SK-N-SH (cell line): ENCODE measurements at regions not wholly inside any gene's neighbourhood (a gene's known extent, or its start where the extent isn't known, plus 50 kb on each side); places are given as distances from the start of the nearest gene placed in this dataset.

Experiments used
- CTCF ChIA-PET: fragments of 300-600, 350-600 bp; formaldehyde crosslinking; extraction: SDS; loops from one replicate; lab custom pipeline; 2021; lab: Yijun Ruan, JAX
- POLR2A ChIA-PET: fragments of 350-600 bp; sonication (Branson Sonifier 250); formaldehyde crosslinking; extraction: SDS; loops from one replicate; lab custom pipeline; 2020; ENCODE audit warnings: antibody characterized with exemption, inconsistent platforms; lab: Yijun Ruan, JAX
- DNase-seq: peaks from one replicate; pipeline ENCODE4 v3.0.0; 2012
- H2AFZ ChIP-seq: fragments of 200-600 bp; sonication (generic); 2 replicates; pipeline ENCODE4 v1.8.1; 2016; ENCODE audit warnings: antibody characterized with exemption, mild to moderate bottlenecking, low read depth
- H3F3A ChIP-seq: fragments of 200-600 bp; sonication (generic); replicated peaks from 2 replicates; pipeline ENCODE3; 2016; ENCODE audit warnings: antibody characterized with exemption, mild to moderate bottlenecking; ENCODE audit not compliant: insufficient read depth
- H3K27ac ChIP-seq, 2 experiments: fragments of 200-500 bp in 1 of 2; fragments of 200-600 bp in 1 of 2; sonication (Bioruptor generic) in 1 of 2; sonication (generic), shearing (Covaris generic) in 1 of 2; 2 replicates each; pipeline versions ENCODE4 v1.5.1 to v1.6.1; 2014 to 2016; ENCODE audit warnings: low read depth in 2 of 2, inconsistent platforms in 1 of 2, low read length in 1 of 2, mild to moderate bottlenecking in 1 of 2, mixed read lengths in 1 of 2
- H3K27me3 ChIP-seq: fragments of 200-600 bp; sonication (generic), shearing (Covaris generic); 2 replicates; pipeline ENCODE4 v1.6.1; 2016; ENCODE audit warnings: mixed run types; ENCODE audit not compliant: insufficient read depth
- H3K36me3 ChIP-seq, 2 experiments: fragments of 200-500 bp in 1 of 2; fragments of 200-600 bp in 1 of 2; sonication (Bioruptor generic) in 1 of 2; sonication (generic) in 1 of 2; replicated peaks in 1 of 2; 2 replicates each; pipeline versions ENCODE3 to v1.5.1; 2014 to 2016; ENCODE audit warnings: low read length in 1 of 2, mild to moderate bottlenecking in 1 of 2; ENCODE audit not compliant: insufficient read depth in 2 of 2, control insufficient read depth in 1 of 2
- H3K4me1 ChIP-seq, 2 experiments: fragments of 200-500 bp in 1 of 2; fragments of 200-600 bp in 1 of 2; sonication (Bioruptor generic) in 1 of 2; sonication (generic), shearing (Covaris generic) in 1 of 2; 2 replicates each; pipeline versions ENCODE4 v1.5.1 to v1.6.1; 2014 to 2016; ENCODE audit warnings: low read depth in 1 of 2, low read length in 1 of 2, mixed run types in 1 of 2; ENCODE audit not compliant: insufficient read depth in 2 of 2, control insufficient read depth in 1 of 2
- H3K4me2 ChIP-seq: fragments of 200-600 bp; sonication (generic), shearing (Covaris generic); 2 replicates; pipeline ENCODE4 v1.6.1; 2017; ENCODE audit warnings: mixed run types
- H3K4me3 ChIP-seq, 2 experiments: fragments of 200-500 bp in 1 of 2; fragments of 200-600 bp in 1 of 2; sonication (Bioruptor generic) in 1 of 2; sonication (generic), shearing (Covaris generic) in 1 of 2; 2 replicates each; pipeline versions ENCODE4 v1.5.1 to v1.8.1; 2014 to 2016; ENCODE audit warnings: low read depth in 2 of 2, inconsistent platforms in 1 of 2, low read length in 1 of 2, mild to moderate bottlenecking in 1 of 2, mixed read lengths in 1 of 2, moderate library complexity in 1 of 2
- H3K79me2 ChIP-seq: fragments of 200-600 bp; sonication (generic); 2 replicates; pipeline ENCODE4 v1.8.1; 2017; ENCODE audit warnings: mild to moderate bottlenecking; ENCODE audit not compliant: insufficient read depth
- H3K9ac ChIP-seq: fragments of 200-600 bp; sonication (generic); 2 replicates; pipeline ENCODE4 v1.6.1; 2017; ENCODE audit warnings: mixed run types
- H3K9me2 ChIP-seq: fragments of 200-600 bp; sonication (generic); 2 replicates; pipeline ENCODE4 v1.6.1; 2017; ENCODE audit warnings: mixed run types
- H3K9me3 ChIP-seq: fragments of 200-600 bp; sonication (generic); 2 replicates; pipeline ENCODE4 v1.6.1; 2017; ENCODE audit warnings: mixed run types, mild to moderate bottlenecking, moderate library complexity
- H4K20me1 ChIP-seq: fragments of 200-600 bp; sonication (generic); 2 replicates; pipeline ENCODE4 v1.6.1; 2017; ENCODE audit warnings: mild to moderate bottlenecking, mixed run types; ENCODE audit not compliant: insufficient read depth
- CHD2 ChIP-seq: fragments of 150-350 bp; IDR thresholded peaks from 2 replicates; pipeline ENCODE4 v1.6.1; 2018; ENCODE audit warnings: low read length; ENCODE audit not compliant: partially characterized antibody
- EP300 ChIP-seq, 2 experiments: IDR thresholded peaks; 2 replicates each; pipeline versions ENCODE4 v1.4.0 to v1.6.1; 2012; ENCODE audit warnings: borderline replicate concordance in 1 of 2, low read depth in 1 of 2, low read length in 1 of 2
- FOXJ3 ChIP-seq: sonication (generic); formaldehyde crosslinking; IDR thresholded peaks from 2 replicates; pipeline ENCODE4 v1.5.1; 2020; ENCODE audit warnings: mild to moderate bottlenecking, missing genetic modification reagents
- GATA2 ChIP-seq: sonication (generic); formaldehyde crosslinking; IDR thresholded peaks from 2 replicates; pipeline ENCODE4 v1.5.0; 2020; ENCODE audit warnings: mild to moderate bottlenecking, missing genetic modification reagents
- JUND ChIP-seq: IDR thresholded peaks from 2 replicates; pipeline ENCODE4 v1.4.0; 2012
- MEF2A ChIP-seq: IDR thresholded peaks from 2 replicates; pipeline ENCODE4 v1.4.0; 2012; ENCODE audit warnings: low read depth, borderline replicate concordance
- MXI1 ChIP-seq: IDR thresholded peaks from 2 replicates; pipeline ENCODE4 v1.6.1; 2012; ENCODE audit warnings: mild to moderate bottlenecking, low read depth, low read length, improper control_type of control experiment
- NFIC ChIP-seq: IDR thresholded peaks from 2 replicates; pipeline ENCODE4 v1.4.0; 2012; ENCODE audit warnings: borderline replicate concordance
- RCOR1 ChIP-seq: fragments of 150-350 bp; IDR thresholded peaks from 2 replicates; pipeline ENCODE4 v1.6.1; 2017; ENCODE audit warnings: antibody characterized with exemption, low read length
- RFX5 ChIP-seq: IDR thresholded peaks from 2 replicates; pipeline ENCODE4 v1.6.1; 2012; ENCODE audit warnings: mild to moderate bottlenecking, improper control_type of control experiment, low read length
- SIN3A ChIP-seq: IDR thresholded peaks from 2 replicates; pipeline ENCODE4 v1.6.1; 2012; ENCODE audit warnings: low read depth, mild to moderate bottlenecking, low read length, moderate library complexity, borderline replicate concordance
- SMC3 ChIP-seq: IDR thresholded peaks from 2 replicates; pipeline ENCODE4 v1.6.1; 2012; ENCODE audit warnings: low read depth, low read length, improper control_type of control experiment
- TCF12 ChIP-seq: IDR thresholded peaks from 2 replicates; pipeline ENCODE4 v1.4.0; 2012
- WGBS: methylation state at CpG from one replicate; pipeline ENCODE4 v1.1.6; 2017; ENCODE audit warnings: low lambda C conversion rate; 5-methylcytosine and 5-hydroxymethylcytosine counted together
- TF ChIP-seq, protein P1 (sequence below): IDR thresholded peaks from 2 replicates; pipeline ENCODE4 v1.4.0; 2012; ENCODE audit warnings: low read depth
- TF ChIP-seq, protein P2 (sequence below): IDR thresholded peaks from 2 replicates; pipeline ENCODE4 v1.4.0; 2012; ENCODE audit warnings: low read depth, borderline replicate concordance
- TF ChIP-seq, protein P3 (sequence below): IDR thresholded peaks from 2 replicates; pipeline ENCODE4 v1.6.1; 2012; ENCODE audit warnings: mild to moderate bottlenecking, low read depth, low read length, moderate library complexity
- TF ChIP-seq, protein P4 (sequence below): IDR thresholded peaks from 2 replicates; pipeline ENCODE4; 2012
- TF ChIP-seq, protein P5 (sequence below): fragments of 200-600 bp; sonication (generic); IDR thresholded peaks from 2 replicates; pipeline ENCODE4 v1.6.1; 2017; ENCODE audit warnings: antibody characterized with exemption, mild to moderate bottlenecking, moderate library complexity

DNA sequence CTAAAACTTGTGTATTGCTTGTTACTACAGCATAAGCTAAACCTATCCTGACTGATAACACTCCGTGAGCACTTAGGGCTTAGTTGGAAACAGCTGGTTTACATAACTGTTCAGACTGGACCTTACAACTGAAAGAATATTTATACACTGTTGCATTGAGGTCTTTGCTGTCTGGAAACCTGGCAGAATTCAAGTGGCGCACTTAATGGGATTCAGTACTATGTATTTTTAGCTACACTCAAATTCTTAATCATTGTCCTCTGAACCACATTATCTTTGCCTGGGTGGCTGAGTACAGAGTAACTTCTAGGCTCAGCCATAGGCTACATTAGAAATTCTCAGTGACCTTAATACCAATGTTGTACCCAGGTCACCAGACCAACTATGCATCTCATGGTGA is 172.9 kb downstream of the PMP22 start:
- no peaks in the 10 kb centered on the region for H3K9me3 ChIP-seq
- H3K4me3 ChIP-seq = no peak overlapping the region
- H3K79me2 ChIP-seq = no peaks in the 10 kb centered on the region
- POLR2A ChIA-PET = no interaction called here
- no peak for TF ChIP-seq GATA2 (CRISPR knock-in tag)
- TF ChIP-seq EP300 (IDR thresholded peaks at IDR 0.05; ENCODE audit: borderline replicate concordance in 1 of 2, low read depth in 1 of 2, low read length in 1 of 2) = no peak
- TF ChIP-seq, protein P1, sequence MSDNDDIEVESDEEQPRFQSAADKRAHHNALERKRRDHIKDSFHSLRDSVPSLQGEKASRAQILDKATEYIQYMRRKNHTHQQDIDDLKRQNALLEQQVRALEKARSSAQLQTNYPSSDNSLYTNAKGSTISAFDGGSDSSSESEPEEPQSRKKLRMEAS = no peak
- no peak for TF ChIP-seq SMC3
- no peak for TF ChIP-seq FOXJ3
- TF ChIP-seq TCF12 = no peak
- TF ChIP-seq SIN3A = no peak
- no peak for TF ChIP-seq JUND
- no peak for TF ChIP-seq CHD2
- TF ChIP-seq RFX5 = no peak
- TF ChIP-seq, protein P2, sequence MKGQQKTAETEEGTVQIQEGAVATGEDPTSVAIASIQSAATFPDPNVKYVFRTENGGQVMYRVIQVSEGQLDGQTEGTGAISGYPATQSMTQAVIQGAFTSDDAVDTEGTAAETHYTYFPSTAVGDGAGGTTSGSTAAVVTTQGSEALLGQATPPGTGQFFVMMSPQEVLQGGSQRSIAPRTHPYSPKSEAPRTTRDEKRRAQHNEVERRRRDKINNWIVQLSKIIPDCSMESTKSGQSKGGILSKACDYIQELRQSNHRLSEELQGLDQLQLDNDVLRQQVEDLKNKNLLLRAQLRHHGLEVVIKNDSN = no peak
- no peak for TF ChIP-seq MEF2A
- TF ChIP-seq, protein P3, sequence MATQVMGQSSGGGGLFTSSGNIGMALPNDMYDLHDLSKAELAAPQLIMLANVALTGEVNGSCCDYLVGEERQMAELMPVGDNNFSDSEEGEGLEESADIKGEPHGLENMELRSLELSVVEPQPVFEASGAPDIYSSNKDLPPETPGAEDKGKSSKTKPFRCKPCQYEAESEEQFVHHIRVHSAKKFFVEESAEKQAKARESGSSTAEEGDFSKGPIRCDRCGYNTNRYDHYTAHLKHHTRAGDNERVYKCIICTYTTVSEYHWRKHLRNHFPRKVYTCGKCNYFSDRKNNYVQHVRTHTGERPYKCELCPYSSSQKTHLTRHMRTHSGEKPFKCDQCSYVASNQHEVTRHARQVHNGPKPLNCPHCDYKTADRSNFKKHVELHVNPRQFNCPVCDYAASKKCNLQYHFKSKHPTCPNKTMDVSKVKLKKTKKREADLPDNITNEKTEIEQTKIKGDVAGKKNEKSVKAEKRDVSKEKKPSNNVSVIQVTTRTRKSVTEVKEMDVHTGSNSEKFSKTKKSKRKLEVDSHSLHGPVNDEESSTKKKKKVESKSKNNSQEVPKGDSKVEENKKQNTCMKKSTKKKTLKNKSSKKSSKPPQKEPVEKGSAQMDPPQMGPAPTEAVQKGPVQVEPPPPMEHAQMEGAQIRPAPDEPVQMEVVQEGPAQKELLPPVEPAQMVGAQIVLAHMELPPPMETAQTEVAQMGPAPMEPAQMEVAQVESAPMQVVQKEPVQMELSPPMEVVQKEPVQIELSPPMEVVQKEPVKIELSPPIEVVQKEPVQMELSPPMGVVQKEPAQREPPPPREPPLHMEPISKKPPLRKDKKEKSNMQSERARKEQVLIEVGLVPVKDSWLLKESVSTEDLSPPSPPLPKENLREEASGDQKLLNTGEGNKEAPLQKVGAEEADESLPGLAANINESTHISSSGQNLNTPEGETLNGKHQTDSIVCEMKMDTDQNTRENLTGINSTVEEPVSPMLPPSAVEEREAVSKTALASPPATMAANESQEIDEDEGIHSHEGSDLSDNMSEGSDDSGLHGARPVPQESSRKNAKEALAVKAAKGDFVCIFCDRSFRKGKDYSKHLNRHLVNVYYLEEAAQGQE = no peak
- no peak for DNase-seq
- H3K4me2 ChIP-seq = no peak overlapping the region
- no peak overlapping the region for H2AFZ ChIP-seq
- H3K9ac ChIP-seq = no peak overlapping the region
- H3K27me3 ChIP-seq = no peaks in the 10 kb centered on the region; the same call in 1 of the 2 replicates
- WGBS = 34% methylated on average over 2 of the region's 2 CpGs
- H3K9me2 ChIP-seq = no peaks in the 10 kb centered on the region
- H4K20me1 ChIP-seq = no peaks in the 10 kb centered on the region
- no peaks in the 10 kb centered on the region for H3K36me3 ChIP-seq
- CTCF ChIA-PET = no interaction called here
- no peaks in the 10 kb centered on the region; a peak in 1 of 4 replicates for H3K4me1 ChIP-seq
- H3K27ac ChIP-seq = no peak overlapping the region
- no peaks in the 10 kb centered on the region for H3F3A ChIP-seq

DNA sequence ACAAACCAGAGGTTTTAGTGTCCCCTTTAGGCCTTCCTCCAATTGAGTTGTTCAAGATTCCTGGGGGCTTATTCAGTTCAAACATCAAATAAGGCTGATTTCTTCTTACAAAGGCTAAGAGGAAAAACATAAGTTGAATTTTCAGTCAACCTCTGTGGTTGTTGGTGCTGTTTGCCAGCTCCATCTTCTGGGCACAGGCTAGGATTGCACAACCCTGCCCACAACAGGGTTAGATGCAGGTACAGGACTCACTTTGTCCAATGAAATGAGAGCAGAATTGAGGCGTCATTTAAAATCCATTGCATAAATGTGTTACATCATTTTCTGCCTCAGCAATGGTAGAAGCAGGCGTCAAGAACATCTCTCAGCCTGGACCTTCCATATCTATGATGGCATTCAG is 173.3 kb downstream of the PMP22 start:
- no peaks in the 10 kb centered on the region; a peak in 1 of 4 replicates for H3K4me1 ChIP-seq
- no peaks in the 10 kb centered on the region; the same call in 1 of the 2 replicates for H3K27me3 ChIP-seq
- 5% methylated on average over 2 of the region's 2 CpGs for WGBS
- DNase-seq = no peak
- no peaks in the 10 kb centered on the region for H4K20me1 ChIP-seq
- H3K9me2 ChIP-seq = no peaks in the 10 kb centered on the region
- H3K9me3 ChIP-seq = no peaks in the 10 kb centered on the region
- no peaks in the 10 kb centered on the region for H3K36me3 ChIP-seq
- H3K27ac ChIP-seq = no peak overlapping the region
- no peak overlapping the region for H3K4me2 ChIP-seq
- no peak overlapping the region for H3K9ac ChIP-seq
- ChIA-PET POLR2A (no interaction called here), CTCF (interaction anchor here (0.8 kb wide), 1 partner anchor 165 kb away, joined by 3 read pairs; no protein-coding TSS in a partner anchor)
- H3K4me3 ChIP-seq = no peak overlapping the region
- H3F3A ChIP-seq = no peaks in the 10 kb centered on the region
- H2AFZ ChIP-seq = no peak overlapping the region
- H3K79me2 ChIP-seq = no peaks in the 10 kb centered on the region
- no peak for TF ChIP-seq RCOR1
- TF ChIP-seq, protein P4, sequence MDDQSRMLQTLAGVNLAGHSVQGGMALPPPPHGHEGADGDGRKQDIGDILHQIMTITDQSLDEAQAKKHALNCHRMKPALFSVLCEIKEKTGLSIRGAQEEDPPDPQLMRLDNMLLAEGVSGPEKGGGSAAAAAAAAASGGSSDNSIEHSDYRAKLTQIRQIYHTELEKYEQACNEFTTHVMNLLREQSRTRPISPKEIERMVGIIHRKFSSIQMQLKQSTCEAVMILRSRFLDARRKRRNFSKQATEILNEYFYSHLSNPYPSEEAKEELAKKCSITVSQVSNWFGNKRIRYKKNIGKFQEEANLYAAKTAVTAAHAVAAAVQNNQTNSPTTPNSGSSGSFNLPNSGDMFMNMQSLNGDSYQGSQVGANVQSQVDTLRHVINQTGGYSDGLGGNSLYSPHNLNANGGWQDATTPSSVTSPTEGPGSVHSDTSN = no peak
- no peak for TF ChIP-seq SMC3
- TF ChIP-seq MXI1 = no peak
- TF ChIP-seq, protein P3 = no peak
- TF ChIP-seq, protein P5, sequence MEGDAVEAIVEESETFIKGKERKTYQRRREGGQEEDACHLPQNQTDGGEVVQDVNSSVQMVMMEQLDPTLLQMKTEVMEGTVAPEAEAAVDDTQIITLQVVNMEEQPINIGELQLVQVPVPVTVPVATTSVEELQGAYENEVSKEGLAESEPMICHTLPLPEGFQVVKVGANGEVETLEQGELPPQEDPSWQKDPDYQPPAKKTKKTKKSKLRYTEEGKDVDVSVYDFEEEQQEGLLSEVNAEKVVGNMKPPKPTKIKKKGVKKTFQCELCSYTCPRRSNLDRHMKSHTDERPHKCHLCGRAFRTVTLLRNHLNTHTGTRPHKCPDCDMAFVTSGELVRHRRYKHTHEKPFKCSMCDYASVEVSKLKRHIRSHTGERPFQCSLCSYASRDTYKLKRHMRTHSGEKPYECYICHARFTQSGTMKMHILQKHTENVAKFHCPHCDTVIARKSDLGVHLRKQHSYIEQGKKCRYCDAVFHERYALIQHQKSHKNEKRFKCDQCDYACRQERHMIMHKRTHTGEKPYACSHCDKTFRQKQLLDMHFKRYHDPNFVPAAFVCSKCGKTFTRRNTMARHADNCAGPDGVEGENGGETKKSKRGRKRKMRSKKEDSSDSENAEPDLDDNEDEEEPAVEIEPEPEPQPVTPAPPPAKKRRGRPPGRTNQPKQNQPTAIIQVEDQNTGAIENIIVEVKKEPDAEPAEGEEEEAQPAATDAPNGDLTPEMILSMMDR = peak; percentile 14; the same call in 1 of the 2 replicates
- TF ChIP-seq NFIC = no peak
